K562 (cell line): ENCODE measurements at regions not wholly inside any gene's neighbourhood (a gene's known extent, or its start where the extent isn't known, plus 50 kb on each side); places are given as distances from the start of the nearest gene placed in this dataset.

Experiments used
- ATAC-seq: fragments of 200-7000 bp; cut with Tn5 transposase; 3 replicates; pipeline ENCODE4 v1.9.1; 2020; ENCODE audit warnings: moderate library complexity
- BruUV-seq: library from RNA; stranded (reverse); fragments of 400-500 nt; replicated peaks from 2 replicates; lab custom pipeline; 2021; lab: Mats Ljungman, UMichigan
- CTCF ChIA-PET: fragments of 300-600 bp; formaldehyde crosslinking; extraction: SDS; loops from one replicate; lab custom pipeline; 2021; ENCODE audit warnings: low intra/inter-chr PET ratio; lab: Yijun Ruan, JAX
- POLR2A ChIA-PET: fragments of 300-600, 350-650 bp; sonication (Branson Sonifier 250); formaldehyde crosslinking; extraction: SDS; loops from one replicate; lab custom pipeline; 2021; ENCODE audit warnings: antibody characterized with exemption, inconsistent platforms; lab: Yijun Ruan, JAX
- DNase-seq, 4 experiments: peaks; one replicate each; pipeline versions ENCODE4 v3.0.0 to v3.0.0-alpha.2; 2011 to 2018; ENCODE audit warnings: low spot score in 3 of 4, mixed read lengths in 3 of 4; ENCODE audit errors: extremely low read depth in 1 of 4
- FAIRE-seq: peaks from 2 replicates; lab custom pipeline; 2011; peaks lifted over from hg19 to GRCh38; lab: Jason Lieb, UNC
- H2AFZ ChIP-seq: 2 replicates; pipeline ENCODE4 v1.6.0; 2011; ENCODE audit warnings: low read depth, low read length, control low read depth, inconsistent platforms
- H3K27ac ChIP-seq: fragments of 200-600 bp; 3 replicates; pipeline ENCODE4 v1.8.0; 2011; ENCODE audit warnings: low read depth, mild to moderate bottlenecking, control low read depth, inconsistent platforms, low read length, moderate library complexity, mixed read lengths; ENCODE audit errors: extremely low read depth
- H3K27me3 ChIP-seq, 2 experiments: fragments of 300-600 bp in 1 of 2; 2 replicates in 1 of 2; 3 replicates in 1 of 2; pipeline versions ENCODE4 v1.6.0 to v1.8.0; 2011; ENCODE audit warnings: inconsistent platforms in 2 of 2, low read length in 2 of 2, mild to moderate bottlenecking in 1 of 2, mixed read lengths in 1 of 2, moderate library complexity in 1 of 2; ENCODE audit not compliant: control insufficient read depth in 2 of 2, insufficient read depth in 2 of 2
- H3K36me3 ChIP-seq: fragments of 300-600 bp; 3 replicates; pipeline ENCODE4 v1.8.0; 2011; ENCODE audit warnings: mild to moderate bottlenecking, low read length, inconsistent platforms; ENCODE audit not compliant: control insufficient read depth, insufficient read depth
- H3K4me1 ChIP-seq, 2 experiments: fragments of 200-600 bp in 1 of 2; replicated peaks in 1 of 2; 2 replicates in 1 of 2; 3 replicates in 1 of 2; pipeline versions ENCODE4 v1.5.1 to v1.8.0; 2011; ENCODE audit warnings: inconsistent platforms in 2 of 2, low read length in 2 of 2, mild to moderate bottlenecking in 1 of 2, mixed read lengths in 1 of 2, moderate library complexity in 1 of 2; ENCODE audit not compliant: control insufficient read depth in 2 of 2, insufficient read depth in 2 of 2
- H3K4me2 ChIP-seq: 2 replicates; pipeline ENCODE4 v1.6.1; 2011; ENCODE audit warnings: low read length, control low read depth, inconsistent platforms, mixed read lengths; ENCODE audit not compliant: insufficient read depth
- H3K4me3 ChIP-seq: fragments of 200-600 bp; sonication (generic), shearing (Covaris generic); 2 replicates; pipeline ENCODE4 v1.5.1; 2016; ENCODE audit warnings: control low read depth, inconsistent platforms
- H3K79me2 ChIP-seq: fragments of 200-600 bp; 3 replicates; pipeline ENCODE4 v1.8.0; 2011; ENCODE audit warnings: low read length, inconsistent platforms; ENCODE audit not compliant: control insufficient read depth, insufficient read depth
- H3K9ac ChIP-seq, 2 experiments: 2 replicates each; pipeline versions ENCODE4 v1.6.0 to v1.6.1; 2011; ENCODE audit warnings: low read depth in 2 of 2, low read length in 2 of 2, control low read depth in 1 of 2, inconsistent platforms in 1 of 2, mild to moderate bottlenecking in 1 of 2, mixed read lengths in 1 of 2; ENCODE audit not compliant: insufficient read depth in 1 of 2
- H3K9me1 ChIP-seq: one replicate; pipeline ENCODE4 v1.6.0; 2011; ENCODE audit warnings: inconsistent platforms, mild to moderate bottlenecking, low read length, moderate library complexity; ENCODE audit not compliant: control insufficient read depth, insufficient read depth
- H3K9me3 ChIP-seq: replicated peaks from 2 replicates; pipeline ENCODE4 v1.5.1; 2011; ENCODE audit warnings: low read depth, low read length, inconsistent platforms; ENCODE audit not compliant: control insufficient read depth, insufficient read depth
- H4K20me1 ChIP-seq: replicated peaks from 2 replicates; pipeline ENCODE4 v1.6.1; 2011; ENCODE audit warnings: low read length, inconsistent platforms, mixed read lengths; ENCODE audit not compliant: control insufficient read depth, insufficient read depth
- ARID2 ChIP-seq: fragments of 450-650 bp; IDR thresholded peaks from 2 replicates; pipeline ENCODE4 v1.6.1; 2017; ENCODE audit warnings: antibody characterized with exemption, mild to moderate bottlenecking
- GATAD2A ChIP-seq: fragments of 450-650 bp; IDR thresholded peaks from 2 replicates; pipeline ENCODE4 v1.6.1; 2017
- KLF1 ChIP-seq: fragments of 450-650 bp; IDR thresholded peaks from 2 replicates; pipeline ENCODE4 v1.6.1; 2016; ENCODE audit warnings: missing genetic modification characterization, missing compliant biosample characterization
- MCM5 ChIP-seq: fragments of 450-650 bp; IDR thresholded peaks from 2 replicates; pipeline ENCODE4 v1.6.1; 2016; ENCODE audit warnings: low read depth
- MIER1 ChIP-seq: fragments of 450-650 bp; IDR thresholded peaks from 2 replicates; pipeline ENCODE4 v1.6.1; 2016; ENCODE audit warnings: antibody characterized with exemption, mild to moderate bottlenecking, low read depth
- NFE2 ChIP-seq: IDR thresholded peaks from 2 replicates; pipeline ENCODE4 v1.6.1; 2014; ENCODE audit warnings: antibody characterized with exemption, low read depth
- SRSF9 ChIP-seq: fragments of 200-400 bp; formaldehyde crosslinking; IDR thresholded peaks from 2 replicates; pipeline ENCODE4 v1.6.1; 2017; ENCODE audit warnings: low read depth, low read length, borderline replicate concordance
- WGBS: fragments of 100-300 bp; shearing (Covaris generic); methylation state at CpG from one replicate; pipeline ENCODE4 v1.1.6; 2016; ENCODE audit warnings: low coverage, mixed read lengths; ENCODE audit not compliant: insufficient coverage; ENCODE audit errors: missing lambda C conversion rate; 5-methylcytosine and 5-hydroxymethylcytosine counted together
- in situ Hi-C: fragments of 300-500 bp; cut with MboI; formaldehyde crosslinking; loops from 4 replicates; pipeline ENCODE4 v1.15.0; 2018; ENCODE audit warnings: inconsistent platforms, mixed read lengths
- intact Hi-C: fragments of 100-400 bp; cut with micrococcal nuclease; formaldehyde crosslinking; loops from 2 replicates; pipeline ENCODE4 v1.14.2; 2022
- TF ChIP-seq, protein P1 (sequence below): fragments of 450-650 bp; formaldehyde crosslinking; IDR thresholded peaks from 2 replicates; pipeline ENCODE4 v1.4.0; 2022; ENCODE audit warnings: missing genetic modification characterization
- TF ChIP-seq, protein P2 (sequence below): IDR thresholded peaks from 2 replicates; pipeline ENCODE4 v1.6.1; 2016; ENCODE audit warnings: missing genetic modification characterization, missing compliant biosample characterization
- TF ChIP-seq, protein P3 (sequence below): fragments of 200-400 bp; formaldehyde crosslinking; IDR thresholded peaks from 2 replicates; pipeline ENCODE4 v1.6.1; 2017; ENCODE audit warnings: mild to moderate bottlenecking, low read depth, low read length, moderate library complexity

DNA sequence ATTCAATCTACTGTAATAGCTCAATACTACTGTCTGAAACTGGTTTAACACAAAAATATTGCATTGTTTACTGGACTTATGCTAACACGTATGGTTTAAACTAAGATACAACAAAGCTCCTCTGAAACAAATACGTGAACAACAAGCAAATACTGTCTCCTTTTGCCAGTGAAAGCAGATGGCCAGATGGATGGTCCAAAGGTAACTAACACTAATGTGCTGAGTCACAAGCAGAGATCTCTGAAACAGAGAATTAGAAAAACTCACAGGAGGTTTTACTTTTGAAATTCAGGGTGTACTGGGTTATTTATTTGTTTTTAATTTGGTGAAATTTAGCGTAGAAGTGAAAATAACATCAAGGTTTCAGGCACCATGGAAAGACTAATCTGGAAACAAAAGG is 124.3 kb upstream of the SOX4 start (continued):
- TF ChIP-seq, protein P1, sequence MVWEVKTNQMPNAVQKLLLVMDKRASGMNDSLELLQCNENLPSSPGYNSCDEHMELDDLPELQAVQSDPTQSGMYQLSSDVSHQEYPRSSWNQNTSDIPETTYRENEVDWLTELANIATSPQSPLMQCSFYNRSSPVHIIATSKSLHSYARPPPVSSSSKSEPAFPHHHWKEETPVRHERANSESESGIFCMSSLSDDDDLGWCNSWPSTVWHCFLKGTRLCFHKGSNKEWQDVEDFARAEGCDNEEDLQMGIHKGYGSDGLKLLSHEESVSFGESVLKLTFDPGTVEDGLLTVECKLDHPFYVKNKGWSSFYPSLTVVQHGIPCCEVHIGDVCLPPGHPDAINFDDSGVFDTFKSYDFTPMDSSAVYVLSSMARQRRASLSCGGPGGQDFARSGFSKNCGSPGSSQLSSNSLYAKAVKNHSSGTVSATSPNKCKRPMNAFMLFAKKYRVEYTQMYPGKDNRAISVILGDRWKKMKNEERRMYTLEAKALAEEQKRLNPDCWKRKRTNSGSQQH = no peak
- TF ChIP-seq, protein P2, sequence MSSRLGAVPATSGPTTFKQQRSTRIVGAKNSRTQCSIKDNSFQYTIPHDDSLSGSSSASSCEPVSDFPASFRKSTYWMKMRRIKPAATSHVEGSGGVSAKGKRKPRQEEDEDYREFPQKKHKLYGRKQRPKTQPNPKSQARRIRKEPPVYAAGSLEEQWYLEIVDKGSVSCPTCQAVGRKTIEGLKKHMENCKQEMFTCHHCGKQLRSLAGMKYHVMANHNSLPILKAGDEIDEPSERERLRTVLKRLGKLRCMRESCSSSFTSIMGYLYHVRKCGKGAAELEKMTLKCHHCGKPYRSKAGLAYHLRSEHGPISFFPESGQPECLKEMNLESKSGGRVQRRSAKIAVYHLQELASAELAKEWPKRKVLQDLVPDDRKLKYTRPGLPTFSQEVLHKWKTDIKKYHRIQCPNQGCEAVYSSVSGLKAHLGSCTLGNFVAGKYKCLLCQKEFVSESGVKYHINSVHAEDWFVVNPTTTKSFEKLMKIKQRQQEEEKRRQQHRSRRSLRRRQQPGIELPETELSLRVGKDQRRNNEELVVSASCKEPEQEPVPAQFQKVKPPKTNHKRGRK = no peak
- 0 out of 2 replicates have a peak, but pooled peaks have one; percentile 28 for TF ChIP-seq NFE2
- TF ChIP-seq, all 486 proteins: peak for 1

DNA sequence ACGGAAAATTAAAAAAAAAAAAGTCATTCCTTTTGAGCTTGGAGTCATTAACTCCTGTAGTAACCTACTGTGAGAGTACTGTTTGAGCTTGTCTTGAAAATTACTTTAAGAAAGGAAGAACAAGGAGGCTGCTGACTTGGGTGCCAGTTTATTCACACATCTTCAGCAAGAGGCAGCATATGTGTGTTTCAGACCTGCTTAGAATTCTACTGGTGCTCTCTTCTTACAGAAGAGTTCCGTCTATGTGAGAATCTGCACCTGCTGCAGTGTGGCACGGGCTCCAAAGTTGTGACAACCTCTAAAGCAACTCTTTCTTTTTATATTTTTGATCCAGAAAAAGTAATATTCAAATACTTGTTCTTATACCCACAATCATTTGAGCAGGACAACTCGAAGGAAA is 117.4 kb upstream of the SOX4 start:
- in situ Hi-C loops = no loop called here
- no peak overlapping the region for H3K4me2 ChIP-seq
- H3K79me2 ChIP-seq = no peaks in the 10 kb centered on the region
- H3K9ac ChIP-seq = no peak overlapping the region
- H3K36me3 ChIP-seq = no peaks in the 10 kb centered on the region
- no peak overlapping the region for H3K27ac ChIP-seq
- no peaks in the 10 kb centered on the region for H3K9me1 ChIP-seq
- H4K20me1 ChIP-seq = no peaks in the 10 kb centered on the region
- H3K4me3 ChIP-seq = no peak overlapping the region
- ChIA-PET POLR2A (interaction anchor here (0.7 kb wide), 2 partner anchors 24 to 450 kb away, joined by 3 read pairs; no protein-coding TSS in a partner anchor), CTCF (no interaction called here)
- no peak for ATAC-seq
- no peak for FAIRE-seq
- no TSS peak for BruUV-seq
- H3K9me3 ChIP-seq = no peaks in the 10 kb centered on the region
- H3K4me1 ChIP-seq = no peaks in the 10 kb centered on the region
- H2AFZ ChIP-seq = no peak overlapping the region
- peaks cover 6 to 12% of the 10 kb centered on the region in 2 experiments; a peak in 3 of 5 replicates for H3K27me3 ChIP-seq
- intact Hi-C loops = no loop called here
- TF ChIP-seq, protein P3, sequence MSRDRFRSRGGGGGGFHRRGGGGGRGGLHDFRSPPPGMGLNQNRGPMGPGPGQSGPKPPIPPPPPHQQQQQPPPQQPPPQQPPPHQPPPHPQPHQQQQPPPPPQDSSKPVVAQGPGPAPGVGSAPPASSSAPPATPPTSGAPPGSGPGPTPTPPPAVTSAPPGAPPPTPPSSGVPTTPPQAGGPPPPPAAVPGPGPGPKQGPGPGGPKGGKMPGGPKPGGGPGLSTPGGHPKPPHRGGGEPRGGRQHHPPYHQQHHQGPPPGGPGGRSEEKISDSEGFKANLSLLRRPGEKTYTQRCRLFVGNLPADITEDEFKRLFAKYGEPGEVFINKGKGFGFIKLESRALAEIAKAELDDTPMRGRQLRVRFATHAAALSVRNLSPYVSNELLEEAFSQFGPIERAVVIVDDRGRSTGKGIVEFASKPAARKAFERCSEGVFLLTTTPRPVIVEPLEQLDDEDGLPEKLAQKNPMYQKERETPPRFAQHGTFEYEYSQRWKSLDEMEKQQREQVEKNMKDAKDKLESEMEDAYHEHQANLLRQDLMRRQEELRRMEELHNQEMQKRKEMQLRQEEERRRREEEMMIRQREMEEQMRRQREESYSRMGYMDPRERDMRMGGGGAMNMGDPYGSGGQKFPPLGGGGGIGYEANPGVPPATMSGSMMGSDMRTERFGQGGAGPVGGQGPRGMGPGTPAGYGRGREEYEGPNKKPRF = no peak
- TF ChIP-seq SRSF9 (no peak), ARID2 (no peak), GATAD2A (no peak), MIER1 (no peak), KLF1 (tag) (no peak), MCM5 (no peak)
- no peak for DNase-seq
- 0% methylated on average over 4 of the region's 4 CpGs for WGBS
